SH-SY5Y (cell line): ENCODE measurements at regions not wholly inside any gene's neighbourhood (a gene's known extent, or its start where the extent isn't known, plus 50 kb on each side); places are given as distances from the start of the nearest gene placed in this dataset.

Experiments
- GATA2 ChIP-seq: IDR thresholded peaks from 2 replicates; pipeline ENCODE4 v1.6.1; 2011; ENCODE audit warnings: mild to moderate bottlenecking, low read depth, low read length
- GATA3 ChIP-seq: IDR thresholded peaks from 2 replicates; pipeline ENCODE4 v1.6.1; 2011; ENCODE audit warnings: low read depth, mild to moderate bottlenecking, low read length, moderate library complexity

DNA sequence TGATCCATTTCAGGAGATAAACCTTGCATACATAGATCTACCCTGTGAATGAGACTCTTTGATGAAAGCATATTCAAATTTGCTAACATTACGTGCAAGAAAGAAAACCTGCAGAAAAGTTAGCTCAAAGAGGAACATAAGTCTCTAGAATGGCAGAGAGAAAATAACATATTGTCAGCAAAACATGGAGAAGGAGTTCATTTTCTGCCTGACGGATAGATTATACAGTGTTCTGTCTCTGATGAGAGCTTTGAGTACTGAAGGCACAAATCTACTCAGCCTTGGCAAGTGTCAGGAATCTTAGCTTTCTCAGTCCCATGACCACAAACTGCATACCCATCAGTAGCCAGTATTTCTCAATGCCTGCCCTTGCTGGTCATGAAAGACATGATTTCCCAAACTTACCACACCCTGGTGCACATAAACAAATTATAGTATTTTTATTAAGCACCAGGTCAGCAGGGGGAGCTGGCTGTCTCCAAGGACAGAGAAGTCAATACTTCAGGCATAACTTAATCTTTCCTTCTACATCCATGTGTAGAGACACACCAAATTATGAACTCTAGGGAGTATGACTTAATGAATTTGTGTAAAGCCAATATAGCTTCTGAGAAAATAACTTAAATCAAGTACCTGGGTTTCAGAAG is 401.2 kb upstream of the SOX11 start:
- no peak for TF ChIP-seq GATA2
- no peak for TF ChIP-seq GATA3
